OCI-LY1 (cell line): ENCODE measurements at regions not wholly inside any gene's neighbourhood (a gene's known extent, or its start where the extent isn't known, plus 50 kb on each side); places are given as distances from the start of the nearest gene placed in this dataset.

Source experiments
- EZH2 ChIP-seq: fragments of 200-600 bp; sonication (generic), shearing (Covaris generic); IDR thresholded peaks from 2 replicates; pipeline ENCODE4 v1.8.0; 2017; ENCODE audit warnings: borderline replicate concordance, mixed run types, mild to moderate bottlenecking, antibody characterized with exemption, low read length, moderate library complexity, mixed read lengths
- TF ChIP-seq, protein P1 (sequence below): fragments of 200-600 bp; sonication (generic), shearing (Covaris generic); IDR thresholded peaks from 2 replicates; pipeline ENCODE4 v1.5.1; 2017; ENCODE audit warnings: mild to moderate bottlenecking, antibody characterized with exemption, low read length, moderate library complexity, mixed read lengths

DNA sequence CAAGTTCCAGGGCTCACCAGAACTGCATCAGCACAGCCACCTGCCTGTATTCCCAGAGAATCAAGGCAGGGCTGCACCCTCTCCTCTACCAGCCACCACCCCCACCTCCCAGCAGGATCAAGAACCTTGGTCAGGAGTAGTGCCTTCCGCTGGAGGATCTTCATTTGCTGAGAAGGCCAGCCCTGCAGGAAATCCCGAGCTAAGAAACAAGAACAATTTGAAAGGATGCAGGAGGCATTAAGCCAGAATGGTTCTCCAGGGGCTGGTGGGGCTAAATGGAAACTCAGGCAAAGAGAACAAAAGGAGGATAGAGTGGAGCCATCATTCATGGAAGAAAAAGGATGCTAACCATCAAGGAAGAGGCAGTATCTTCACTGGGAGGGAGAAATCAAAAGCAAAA, 147.3 kb upstream of the SLC14A2 start:
- TF ChIP-seq, protein P1, sequence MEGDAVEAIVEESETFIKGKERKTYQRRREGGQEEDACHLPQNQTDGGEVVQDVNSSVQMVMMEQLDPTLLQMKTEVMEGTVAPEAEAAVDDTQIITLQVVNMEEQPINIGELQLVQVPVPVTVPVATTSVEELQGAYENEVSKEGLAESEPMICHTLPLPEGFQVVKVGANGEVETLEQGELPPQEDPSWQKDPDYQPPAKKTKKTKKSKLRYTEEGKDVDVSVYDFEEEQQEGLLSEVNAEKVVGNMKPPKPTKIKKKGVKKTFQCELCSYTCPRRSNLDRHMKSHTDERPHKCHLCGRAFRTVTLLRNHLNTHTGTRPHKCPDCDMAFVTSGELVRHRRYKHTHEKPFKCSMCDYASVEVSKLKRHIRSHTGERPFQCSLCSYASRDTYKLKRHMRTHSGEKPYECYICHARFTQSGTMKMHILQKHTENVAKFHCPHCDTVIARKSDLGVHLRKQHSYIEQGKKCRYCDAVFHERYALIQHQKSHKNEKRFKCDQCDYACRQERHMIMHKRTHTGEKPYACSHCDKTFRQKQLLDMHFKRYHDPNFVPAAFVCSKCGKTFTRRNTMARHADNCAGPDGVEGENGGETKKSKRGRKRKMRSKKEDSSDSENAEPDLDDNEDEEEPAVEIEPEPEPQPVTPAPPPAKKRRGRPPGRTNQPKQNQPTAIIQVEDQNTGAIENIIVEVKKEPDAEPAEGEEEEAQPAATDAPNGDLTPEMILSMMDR, result no peak
- no peak for TF ChIP-seq EZH2
